Neural cell (in vitro differentiated cells): ENCODE measurements at regions not wholly inside any gene's neighbourhood (a gene's known extent, or its start where the extent isn't known, plus 50 kb on each side); places are given as distances from the start of the nearest gene placed in this dataset.

Experiments
- H2AFZ ChIP-seq: fragments of 200-600, 300-800 bp; sonication (generic), shearing (Covaris generic); 2 replicates; pipeline ENCODE4 v1.6.0; 2014; ENCODE audit warnings: low read depth, mild to moderate bottlenecking, antibody characterized with exemption, low read length, moderate library complexity
- H3F3A ChIP-seq: fragments of 200-600 bp; shearing (Covaris generic); 2 replicates; pipeline ENCODE4 v1.6.1; 2016; ENCODE audit warnings: mild to moderate bottlenecking, moderate library complexity, mixed read lengths, antibody characterized with exemption, low read length; ENCODE audit not compliant: insufficient read depth, poor library complexity, severe bottlenecking
- H3K27ac ChIP-seq: fragments of 200-600, 300-800 bp; sonication (generic), shearing (Covaris generic); 2 replicates; pipeline ENCODE4 v1.5.1; 2014; ENCODE audit warnings: mild to moderate bottlenecking, low read length, moderate library complexity
- H3K27me3 ChIP-seq: fragments of 300-800, 200-600 bp; sonication (generic), shearing (Covaris generic); 2 replicates; pipeline ENCODE4 v1.6.0; 2014; ENCODE audit warnings: mild to moderate bottlenecking, low read depth, low read length, moderate library complexity; ENCODE audit not compliant: insufficient read depth
- H3K36me3 ChIP-seq: fragments of 300-800, 200-600 bp; sonication (generic), shearing (Covaris generic); 2 replicates; pipeline ENCODE4 v1.5.1; 2014; ENCODE audit warnings: mild to moderate bottlenecking, antibody characterized with exemption, low read length, moderate library complexity; ENCODE audit not compliant: insufficient read depth
- H3K4me2 ChIP-seq: fragments of 300-800, 200-600 bp; sonication (generic), shearing (Covaris generic); 2 replicates; pipeline ENCODE4 v1.6.0; 2014; ENCODE audit warnings: mild to moderate bottlenecking, low read length
- H3K4me3 ChIP-seq: fragments of 300-800, 200-600 bp; sonication (generic), shearing (Covaris generic); 2 replicates; pipeline ENCODE4 v1.5.1; 2014; ENCODE audit warnings: mild to moderate bottlenecking, low read length, moderate library complexity
- H3K79me2 ChIP-seq: fragments of 200-600 bp; shearing (Covaris generic); replicated peaks from 2 replicates; pipeline ENCODE4 v1.6.0; 2014; ENCODE audit warnings: mild to moderate bottlenecking, low read length, moderate library complexity; ENCODE audit not compliant: insufficient read depth
- H3K9ac ChIP-seq: fragments of 300-800, 200-600 bp; sonication (generic), shearing (Covaris generic); 2 replicates; pipeline ENCODE4 v1.6.1; 2016; ENCODE audit warnings: mild to moderate bottlenecking, low read length, mixed read lengths
- H3K9me2 ChIP-seq: fragments of 200-600 bp; shearing (Covaris generic); 2 replicates; pipeline ENCODE4 v1.6.1; 2016; ENCODE audit warnings: mild to moderate bottlenecking, low read length, mixed read lengths; ENCODE audit not compliant: insufficient read depth
- H3K9me3 ChIP-seq: fragments of 200-600, 300-800 bp; sonication (generic), shearing (Covaris generic); 2 replicates; pipeline ENCODE4 v1.6.1; 2016; ENCODE audit warnings: mild to moderate bottlenecking, mixed run types, low read length, moderate library complexity, mixed read lengths
- H4K20me1 ChIP-seq: fragments of 200-600 bp; shearing (Covaris generic); 2 replicates; pipeline ENCODE4 v1.6.1; 2016; ENCODE audit warnings: mild to moderate bottlenecking, mixed run types; ENCODE audit not compliant: insufficient read depth
- CTCF ChIP-seq: fragments of 450-650 bp; IDR thresholded peaks from 2 replicates; pipeline ENCODE4 v1.5.1; 2014; ENCODE audit warnings: antibody characterized with exemption, mild to moderate bottlenecking, moderate library complexity; ENCODE audit not compliant: poor library complexity, severe bottlenecking
- EP300 ChIP-seq: fragments of 450-650 bp; conservative IDR thresholded peaks from 2 replicates; pipeline ENCODE4 v1.6.1; 2014; ENCODE audit warnings: antibody characterized with exemption, mild to moderate bottlenecking, moderate library complexity; ENCODE audit not compliant: poor library complexity, severe bottlenecking
- EZH2 ChIP-seq: fragments of 200-600, 300-800 bp; shearing (Covaris generic), sonication (generic); IDR thresholded peaks from 2 replicates; pipeline ENCODE4 v1.6.1; 2014; ENCODE audit warnings: antibody characterized with exemption, low read length, borderline replicate concordance, mild to moderate bottlenecking; ENCODE audit not compliant: insufficient read depth, poor library complexity, severe bottlenecking
- MXI1 ChIP-seq: fragments of 450-650 bp; conservative IDR thresholded peaks from 2 replicates; pipeline ENCODE4 v1.6.1; 2014; ENCODE audit warnings: antibody characterized with exemption, mild to moderate bottlenecking; ENCODE audit not compliant: poor library complexity, severe bottlenecking
- POLR2AphosphoS5 ChIP-seq: IDR thresholded peaks from 2 replicates; pipeline ENCODE4 v1.6.1; 2012
- RAD21 ChIP-seq: fragments of 450-650 bp; conservative IDR thresholded peaks from 2 replicates; pipeline ENCODE4 v1.6.1; 2014; ENCODE audit warnings: antibody characterized with exemption, mild to moderate bottlenecking, moderate library complexity
- REST ChIP-seq: IDR thresholded peaks from 2 replicates; pipeline ENCODE4 v1.6.1; 2012; ENCODE audit warnings: borderline replicate concordance
- SMC3 ChIP-seq: fragments of 450-650 bp; conservative IDR thresholded peaks from 2 replicates; pipeline ENCODE4 v1.6.1; 2014; ENCODE audit warnings: antibody characterized with exemption, mild to moderate bottlenecking, moderate library complexity; ENCODE audit not compliant: poor library complexity
- TAF1 ChIP-seq: IDR thresholded peaks from 2 replicates; pipeline ENCODE4 v1.6.1; 2012; ENCODE audit warnings: low read depth

GRCh38 chr6:134787261-134787877 lies 162.5 kb downstream of the ALDH8A1 start:
- no peaks in the 10 kb centered on the region for H3K27me3 ChIP-seq
- TF ChIP-seq EZH2, result no peak
- TF ChIP-seq POLR2AphosphoS5, result no peak
- no peak for TF ChIP-seq RAD21
- no peak for TF ChIP-seq CTCF
- TF ChIP-seq REST, result no peak
- no peak for TF ChIP-seq TAF1
- no peak for TF ChIP-seq EP300
- no peak for TF ChIP-seq MXI1
- no peaks in the 10 kb centered on the region for H3K79me2 ChIP-seq
- H3K9me3 ChIP-seq, result no peaks in the 10 kb centered on the region
- no peaks in the 10 kb centered on the region for H3F3A ChIP-seq
- no peak overlapping the region for H3K27ac ChIP-seq
- H3K9ac ChIP-seq, result no peak overlapping the region
- no peaks in the 10 kb centered on the region for H3K9me2 ChIP-seq
- H4K20me1 ChIP-seq, result no peaks in the 10 kb centered on the region
- H3K4me2 ChIP-seq, result no peak overlapping the region
- H2AFZ ChIP-seq, result no peak overlapping the region
- H3K4me3 ChIP-seq, result no peak overlapping the region
- no peaks in the 10 kb centered on the region for H3K36me3 ChIP-seq

- H3F3A ChIP-seq, result no peaks in the 10 kb centered on the region
- H4K20me1 ChIP-seq, result no peaks in the 10 kb centered on the region
- H3K79me2 ChIP-seq, result no peaks in the 10 kb centered on the region
- TF ChIP-seq EP300, result no peak
- no peak for TF ChIP-seq REST
- no peak for TF ChIP-seq CTCF
- no peak for TF ChIP-seq SMC3
- TF ChIP-seq MXI1, result no peak
- TF ChIP-seq POLR2AphosphoS5, result no peak
- no peak for TF ChIP-seq TAF1
- no peak for TF ChIP-seq EZH2
- no peak for TF ChIP-seq RAD21
- no peaks in the 10 kb centered on the region for H3K9me3 ChIP-seq
- no peaks in the 10 kb centered on the region for H3K27me3 ChIP-seq
- no peak overlapping the region for H2AFZ ChIP-seq
- no peak overlapping the region for H3K9ac ChIP-seq
- no peaks in the 10 kb centered on the region for H3K36me3 ChIP-seq
- H3K4me3 ChIP-seq, result no peak overlapping the region
- no peaks in the 10 kb centered on the region for H3K9me2 ChIP-seq
- H3K27ac ChIP-seq, result no peak overlapping the region
- H3K4me2 ChIP-seq, result no peak overlapping the region
Measured at GRCh38 chr6:134784336-134784735, 165.6 kb downstream of the ALDH8A1 start.
